ENCODE measurements at regions not wholly inside any gene's neighbourhood (a gene's known extent, or its start where the extent isn't known, plus 50 kb on each side); places are given as distances from the start of the nearest gene placed in this dataset.
A peak's percentile ranks its signal among the peaks of the same experiment; 100 is the strongest.

DNA sequence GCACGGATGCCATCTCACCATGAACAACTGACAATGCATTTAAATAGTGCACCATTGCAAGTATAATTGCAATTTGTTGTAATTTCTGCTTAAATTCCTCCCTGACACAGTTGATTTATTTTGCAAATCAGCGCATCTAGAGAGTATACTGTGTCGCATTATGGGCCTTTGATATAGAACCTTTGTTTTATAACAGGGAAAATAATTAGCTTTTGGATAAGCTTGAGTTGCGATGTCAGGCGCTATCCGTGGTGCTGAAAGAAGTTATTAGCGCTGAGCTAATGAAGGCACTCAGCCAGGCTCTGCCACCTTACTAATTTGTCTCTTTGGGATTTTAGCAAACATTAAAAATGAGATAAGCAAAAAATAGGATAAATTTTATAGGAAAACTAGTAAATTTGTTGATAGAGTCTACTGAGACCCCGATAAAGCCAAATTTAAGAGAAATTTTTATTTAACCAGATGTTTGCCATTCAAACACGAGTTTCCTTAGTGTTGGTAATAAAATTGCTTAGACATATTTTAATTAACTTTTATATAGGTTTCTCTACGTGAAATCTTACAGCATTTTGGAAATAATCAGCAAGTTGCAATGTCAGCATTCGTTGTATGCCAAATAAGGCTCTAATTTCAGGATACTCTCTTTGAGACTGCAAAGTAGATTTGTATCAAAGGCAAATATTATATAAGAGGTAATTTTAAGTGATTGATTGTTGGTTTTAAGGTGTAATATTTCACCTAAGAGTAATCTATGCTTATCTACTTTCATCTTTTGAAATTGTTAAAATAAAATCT lies 355.5 kb downstream of the TLR4 start:
- DNase-seq (ENCODE audit: low read depth) = peak; percentile 3

DNA sequence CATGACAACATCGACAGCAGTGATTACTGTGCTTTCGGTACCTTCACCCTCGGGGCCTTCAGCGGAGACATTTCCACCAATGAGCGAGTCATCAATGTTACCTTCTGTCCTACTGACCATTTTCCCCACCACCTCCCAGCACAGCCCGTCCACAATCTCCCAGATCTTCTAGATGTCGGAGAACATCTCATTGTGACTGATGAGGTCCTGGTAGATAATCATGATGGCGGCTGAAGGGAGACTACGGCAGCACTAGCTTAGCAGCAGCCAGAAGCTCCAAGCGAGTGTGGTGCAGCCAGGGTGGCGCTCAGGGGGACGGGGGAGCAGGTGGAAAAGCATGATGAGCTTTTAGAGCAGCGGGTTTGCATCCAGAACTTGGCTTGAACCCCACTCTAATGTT lies 379.0 kb downstream of the TLR4 start:
- TF ChIP-seq, protein P1, sequence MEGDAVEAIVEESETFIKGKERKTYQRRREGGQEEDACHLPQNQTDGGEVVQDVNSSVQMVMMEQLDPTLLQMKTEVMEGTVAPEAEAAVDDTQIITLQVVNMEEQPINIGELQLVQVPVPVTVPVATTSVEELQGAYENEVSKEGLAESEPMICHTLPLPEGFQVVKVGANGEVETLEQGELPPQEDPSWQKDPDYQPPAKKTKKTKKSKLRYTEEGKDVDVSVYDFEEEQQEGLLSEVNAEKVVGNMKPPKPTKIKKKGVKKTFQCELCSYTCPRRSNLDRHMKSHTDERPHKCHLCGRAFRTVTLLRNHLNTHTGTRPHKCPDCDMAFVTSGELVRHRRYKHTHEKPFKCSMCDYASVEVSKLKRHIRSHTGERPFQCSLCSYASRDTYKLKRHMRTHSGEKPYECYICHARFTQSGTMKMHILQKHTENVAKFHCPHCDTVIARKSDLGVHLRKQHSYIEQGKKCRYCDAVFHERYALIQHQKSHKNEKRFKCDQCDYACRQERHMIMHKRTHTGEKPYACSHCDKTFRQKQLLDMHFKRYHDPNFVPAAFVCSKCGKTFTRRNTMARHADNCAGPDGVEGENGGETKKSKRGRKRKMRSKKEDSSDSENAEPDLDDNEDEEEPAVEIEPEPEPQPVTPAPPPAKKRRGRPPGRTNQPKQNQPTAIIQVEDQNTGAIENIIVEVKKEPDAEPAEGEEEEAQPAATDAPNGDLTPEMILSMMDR (conservative IDR thresholded peaks at IDR 0.05; ENCODE audit: low read length) = no peak
- H3K4me3 ChIP-seq (ENCODE audit: low read length) = no peak overlapping the region
- no peak for DNase-seq (ENCODE audit: low read depth)

More for the DNA sequence above, 355.5 kb downstream of the TLR4 start:
- no peak overlapping the region for H3K4me3 ChIP-seq (ENCODE audit: low read length)
- TF ChIP-seq, protein P1 (conservative IDR thresholded peaks at IDR 0.05; ENCODE audit: low read length) = no peak

DNA sequence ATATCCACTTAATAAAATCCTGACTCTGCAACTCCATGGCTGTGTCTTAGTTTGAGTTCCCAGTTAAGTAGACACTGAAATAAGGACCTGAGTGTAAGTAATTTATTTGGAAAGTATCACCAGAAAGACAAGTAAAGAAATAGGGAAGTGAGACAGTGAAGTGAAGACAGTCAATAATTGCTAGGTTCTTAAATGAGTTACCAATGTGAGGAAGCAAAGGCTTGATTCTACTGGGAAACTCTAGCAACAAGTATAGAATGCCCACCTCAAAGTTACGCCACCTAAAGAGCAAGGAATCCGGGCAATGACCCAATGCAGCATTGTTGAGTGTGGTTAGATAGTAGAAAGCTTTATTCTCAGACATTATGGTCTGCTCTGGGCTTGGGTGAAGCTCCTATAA lies 383.9 kb downstream of the TLR4 start:
- DNase-seq (ENCODE audit: low read depth) = no peak

DNA sequence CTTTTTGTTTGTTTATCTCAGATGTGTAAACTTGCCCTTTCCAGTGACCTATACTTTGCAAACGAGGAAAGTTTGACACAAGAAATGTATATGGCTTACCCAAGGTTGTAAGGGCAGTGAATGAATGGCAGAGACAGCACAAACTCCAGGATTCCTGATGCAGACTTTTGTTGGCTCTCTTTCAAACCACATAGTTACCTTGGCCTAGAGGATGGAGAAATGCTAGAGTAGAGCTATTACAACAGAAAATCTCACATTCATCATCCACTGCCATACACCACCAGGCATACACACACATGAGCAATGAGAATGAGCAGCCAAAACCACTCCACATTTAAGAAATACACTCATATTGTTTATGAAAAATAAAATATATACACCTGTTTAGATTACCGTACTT lies 387.0 kb downstream of the TLR4 start:
- DNase-seq (ENCODE audit: low read depth) = no peak
- TF ChIP-seq, protein P1 (conservative IDR thresholded peaks at IDR 0.05; ENCODE audit: low read length) = no peak
- no peak overlapping the region for H3K4me3 ChIP-seq (ENCODE audit: low read length)

More for the DNA sequence above, 383.9 kb downstream of the TLR4 start:
- no peak overlapping the region for H3K4me3 ChIP-seq (ENCODE audit: low read length)
- TF ChIP-seq, protein P1 (conservative IDR thresholded peaks at IDR 0.05; ENCODE audit: low read length) = no peak

DNA sequence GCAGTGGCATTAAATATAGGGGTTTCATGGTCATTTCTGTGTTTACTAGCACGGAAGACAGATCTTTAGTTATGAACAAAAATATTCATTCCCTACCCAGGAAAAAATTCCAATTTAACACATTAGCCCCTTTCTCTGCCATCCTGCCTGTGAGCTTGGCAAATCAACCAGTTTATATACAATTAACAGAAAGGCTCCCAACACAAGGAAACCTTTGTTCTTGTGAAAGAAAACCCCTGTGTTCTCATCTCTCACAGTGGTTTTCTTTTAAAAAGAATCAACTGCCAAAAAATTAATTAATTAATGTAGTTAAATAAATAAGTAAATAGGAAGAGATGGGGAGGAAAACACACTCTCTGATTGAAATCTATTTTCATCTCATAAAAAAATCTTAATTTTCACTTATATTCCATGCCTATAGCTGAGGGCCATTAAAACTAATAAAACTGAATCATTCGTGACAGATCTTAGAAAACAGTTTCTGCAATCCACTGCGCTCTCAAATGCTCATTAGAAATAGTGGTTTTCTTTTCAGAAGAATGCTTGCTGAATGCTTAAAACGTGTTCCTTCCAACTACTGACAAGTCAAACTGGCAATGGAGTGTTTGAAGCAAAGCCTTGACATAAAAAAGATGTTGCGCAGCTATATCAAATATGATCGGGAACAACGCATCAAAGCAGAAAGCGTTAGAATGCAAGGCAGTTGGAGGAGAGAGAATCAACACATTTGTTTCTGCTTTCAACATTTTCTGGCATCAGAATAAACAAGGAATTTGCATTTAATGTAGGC lies 387.7 kb downstream of the TLR4 start:
- DNase-seq (ENCODE audit: low read depth) = no peak
- no peak overlapping the region for H3K4me3 ChIP-seq (ENCODE audit: low read length)
- TF ChIP-seq, protein P1 (conservative IDR thresholded peaks at IDR 0.05; ENCODE audit: low read length) = no peak

DNA sequence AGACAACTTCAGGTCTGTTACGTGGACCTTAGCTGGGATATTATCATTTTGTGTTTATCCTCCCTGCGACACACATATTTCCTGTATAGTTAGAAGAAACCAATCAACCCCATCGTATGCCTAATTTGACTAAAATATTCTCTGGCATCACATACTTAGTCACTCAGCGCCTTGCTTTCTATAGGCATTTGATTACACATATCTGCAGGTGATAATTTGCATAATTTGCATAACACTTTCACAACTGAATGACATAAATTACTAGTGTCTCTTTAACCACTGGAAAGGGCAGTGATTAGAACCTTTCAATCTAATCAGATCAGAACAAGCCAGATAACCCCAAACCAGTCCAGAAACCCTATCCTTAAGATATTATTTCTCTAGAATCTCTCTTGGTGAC lies 390.2 kb downstream of the TLR4 start:
- no peak for DNase-seq (ENCODE audit: low read depth)
- H3K4me3 ChIP-seq (ENCODE audit: low read length) = no peak overlapping the region
- TF ChIP-seq, protein P1 (conservative IDR thresholded peaks at IDR 0.05; ENCODE audit: low read length) = no peak

Data from AG10803 (cell line).